Sigmoid colon (tissue), 6 donors: ENCODE measurements at regions not wholly inside any gene's neighbourhood (a gene's known extent, or its start where the extent isn't known, plus 50 kb on each side); places are given as distances from the start of the nearest gene placed in this dataset.

Experiments used
- DNase-seq: peaks from one replicate; pipeline ENCODE4 v3.0.0-alpha.2; 2019
- H3K27ac ChIP-seq, 4 donors: fragments of 200-600 bp; sonication (generic); one replicate each; pipeline ENCODE4 v1.5.1; 2016 to 2019; ENCODE audit warnings: mild to moderate bottlenecking in 1 of 4
- H3K27me3 ChIP-seq, 3 donors: fragments of 200-600 bp; sonication (generic); one replicate each; pipeline ENCODE4 v1.5.1; 2019; ENCODE audit warnings: mild to moderate bottlenecking in 1 of 3
- H3K36me3 ChIP-seq, 4 donors: fragments of 200-600 bp; sonication (generic); one replicate each; pipeline ENCODE4 v1.5.1; 2016 to 2019
- H3K4me1 ChIP-seq, 4 donors: fragments of 200-600 bp; sonication (generic); one replicate each; pipeline ENCODE4 v1.5.1; 2017 to 2019
- H3K4me3 ChIP-seq, 4 donors: fragments of 200-600 bp; sonication (generic); one replicate each; pipeline ENCODE4 v1.5.1; 2017 to 2019; ENCODE audit warnings: mild to moderate bottlenecking in 2 of 4, moderate library complexity in 1 of 4
- H3K9me3 ChIP-seq, 4 donors: fragments of 200-600 bp in 3 of 4; sonication (generic) in 3 of 4; one replicate each; pipeline versions ENCODE4 v1.5.1 to v1.6.1; 2013 to 2019
- CTCF ChIP-seq, 4 experiments: fragments of 450-650 bp in 3 of 4; fragments of 200-600 bp in 1 of 4; IDR thresholded peaks; one replicate each; pipeline ENCODE4 v1.5.1; 2016 to 2019; ENCODE audit warnings: antibody characterized with exemption in 4 of 4, mild to moderate bottlenecking in 3 of 4, moderate library complexity in 2 of 4
- EP300 ChIP-seq, 4 donors: sonication (generic); formaldehyde crosslinking; IDR thresholded peaks; one replicate each; pipeline ENCODE4 v1.6.1; 2017; ENCODE audit warnings: antibody characterized with exemption in 4 of 4
- POLR2A ChIP-seq, 2 donors: fragments of 450-650 bp; IDR thresholded peaks; one replicate each; pipeline ENCODE4 v1.6.1; 2016; ENCODE audit warnings: antibody characterized with exemption in 2 of 2, mild to moderate bottlenecking in 2 of 2, moderate library complexity in 2 of 2
- POLR2AphosphoS5 ChIP-seq, 4 donors: sonication (generic); formaldehyde crosslinking; IDR thresholded peaks; one replicate each; pipeline ENCODE4 v1.6.1; 2017; ENCODE audit warnings: antibody characterized with exemption in 4 of 4
- WGBS, 2 donors: extraction: QIAGEN DNeasy Blood & Tissue Kit; methylation state at CpG; one replicate each; pipeline ENCODE4 v1.1.7; 2013; 5-methylcytosine and 5-hydroxymethylcytosine counted together
- intact Hi-C: fragments of 100-400 bp; cut with DNase I; formaldehyde crosslinking; loops from one replicate; pipeline ENCODE4 v1.15.1; 2023
- donor health status: healthy with polysubstance abuse.
- donor health status: healthy.

GRCh38 chr10:44132361-44133289, 252.3 kb downstream of the CXCL12 start:
- WGBS, 2 donors, result 83 to 89% methylated on average over 11 of the region's 11 CpGs
- H3K27ac ChIP-seq, result no peak overlapping the region
- DNase-seq, result peak; percentile 74

GRCh38 chr10:44126291-44126717, 258.6 kb downstream of the CXCL12 start:
- TF ChIP-seq POLR2AphosphoS5 (IDR thresholded peaks at IDR 0.05) (no peak), POLR2A (IDR thresholded peaks at IDR 0.05) (no peak), CTCF (IDR thresholded peaks at IDR 0.05) (no peak), EP300 (IDR thresholded peaks at IDR 0.05) (no peak)
- intact Hi-C loops, result no loop called here
- Histone ChIP-seq H3K27ac (no peak overlapping the region), H3K9me3 (no peaks in the 10 kb centered on the region), H3K4me3 (no peak overlapping the region), H3K4me1 (no peaks in the 10 kb centered on the region), H3K27me3 (no peaks in the 10 kb centered on the region), H3K36me3 (no peaks in the 10 kb centered on the region)
- DNase-seq, result peak; percentile 72
- 72 to 81% methylated on average over 5 of the region's 5 CpGs for WGBS, 2 donors

More at GRCh38 chr10:44132361-44133289, 252.3 kb downstream of the CXCL12 start:
- H3K36me3 ChIP-seq, result no peaks in the 10 kb centered on the region
- no peaks in the 10 kb centered on the region for H3K27me3 ChIP-seq
- no peak overlapping the region for H3K4me3 ChIP-seq
- no peaks in the 10 kb centered on the region for H3K4me1 ChIP-seq
- no peak for TF ChIP-seq POLR2A (IDR thresholded peaks at IDR 0.05)
- TF ChIP-seq POLR2AphosphoS5 (IDR thresholded peaks at IDR 0.05), result no peak
- no peak for TF ChIP-seq CTCF (IDR thresholded peaks at IDR 0.05)
- no peaks in the 10 kb centered on the region for H3K9me3 ChIP-seq
- intact Hi-C loops, result no loop called here

- intact Hi-C loops, result no loop called here
- Histone ChIP-seq H3K4me1 (no peaks in the 10 kb centered on the region), H3K27me3 (no peaks in the 10 kb centered on the region), H3K36me3 (no peaks in the 10 kb centered on the region), H3K9me3 (no peaks in the 10 kb centered on the region), H3K27ac (no peak overlapping the region), H3K4me3 (no peak overlapping the region)
- DNase-seq, result peak; percentile 59
- WGBS, 2 donors, result 79 to 91% methylated on average over 1 of the region's 1 CpG
- TF ChIP-seq POLR2AphosphoS5 (IDR thresholded peaks at IDR 0.05), result peak in 1 of 4 donors; percentile 28
- TF ChIP-seq POLR2A (IDR thresholded peaks at IDR 0.05), result no peak
- TF ChIP-seq EP300 (IDR thresholded peaks at IDR 0.05), result no peak
- TF ChIP-seq CTCF (IDR thresholded peaks at IDR 0.05), result no peak
Observed at GRCh38 chr10:44125879-44126278, 259.0 kb downstream of the CXCL12 start.

GRCh38 chr10:44118500-44118899, 266.4 kb downstream of the CXCL12 start:
- Histone ChIP-seq H3K9me3 (no peaks in the 10 kb centered on the region), H3K36me3 (no peaks in the 10 kb centered on the region), H3K4me3 (no peak overlapping the region), H3K27me3 (no peaks in the 10 kb centered on the region), H3K27ac (no peak overlapping the region), H3K4me1 (peaks cover 0 to 2% (median 0%) of the 10 kb centered on the region in 4 donors)
- intact Hi-C loops, result no loop called here
- no peak for DNase-seq
- TF ChIP-seq EP300 (IDR thresholded peaks at IDR 0.05) (no peak), POLR2AphosphoS5 (IDR thresholded peaks at IDR 0.05) (no peak), CTCF (IDR thresholded peaks at IDR 0.05) (no peak), POLR2A (IDR thresholded peaks at IDR 0.05) (no peak)
- WGBS, 2 donors, result 92% methylated on average over 3 of the region's 3 CpGs
